ENCODE measurements at regions not wholly inside any gene's neighbourhood (a gene's known extent, or its start where the extent isn't known, plus 50 kb on each side); places are given as distances from the start of the nearest gene placed in this dataset.

DNA sequence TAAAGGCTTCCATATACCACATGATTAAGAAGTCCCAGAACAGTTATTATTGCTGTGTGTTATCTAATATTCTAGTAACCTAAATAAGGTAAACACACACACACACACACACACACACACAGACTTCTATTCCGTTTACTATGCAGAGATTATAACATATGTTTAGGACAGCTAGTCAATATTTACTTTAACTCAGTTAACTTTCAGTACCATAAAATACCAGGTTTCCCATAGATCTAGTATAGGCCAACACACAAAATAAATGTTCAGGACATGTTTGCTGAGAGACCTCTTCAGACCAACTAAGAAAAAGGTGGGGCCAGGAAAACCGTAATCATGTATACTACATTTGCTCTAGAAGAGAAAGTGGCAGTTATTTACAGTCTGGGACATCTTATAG is 365.5 kb downstream of the KLHL13 start:
- TF ChIP-seq, protein P1, sequence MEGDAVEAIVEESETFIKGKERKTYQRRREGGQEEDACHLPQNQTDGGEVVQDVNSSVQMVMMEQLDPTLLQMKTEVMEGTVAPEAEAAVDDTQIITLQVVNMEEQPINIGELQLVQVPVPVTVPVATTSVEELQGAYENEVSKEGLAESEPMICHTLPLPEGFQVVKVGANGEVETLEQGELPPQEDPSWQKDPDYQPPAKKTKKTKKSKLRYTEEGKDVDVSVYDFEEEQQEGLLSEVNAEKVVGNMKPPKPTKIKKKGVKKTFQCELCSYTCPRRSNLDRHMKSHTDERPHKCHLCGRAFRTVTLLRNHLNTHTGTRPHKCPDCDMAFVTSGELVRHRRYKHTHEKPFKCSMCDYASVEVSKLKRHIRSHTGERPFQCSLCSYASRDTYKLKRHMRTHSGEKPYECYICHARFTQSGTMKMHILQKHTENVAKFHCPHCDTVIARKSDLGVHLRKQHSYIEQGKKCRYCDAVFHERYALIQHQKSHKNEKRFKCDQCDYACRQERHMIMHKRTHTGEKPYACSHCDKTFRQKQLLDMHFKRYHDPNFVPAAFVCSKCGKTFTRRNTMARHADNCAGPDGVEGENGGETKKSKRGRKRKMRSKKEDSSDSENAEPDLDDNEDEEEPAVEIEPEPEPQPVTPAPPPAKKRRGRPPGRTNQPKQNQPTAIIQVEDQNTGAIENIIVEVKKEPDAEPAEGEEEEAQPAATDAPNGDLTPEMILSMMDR (conservative IDR thresholded peaks at IDR 0.05; ENCODE audit: low read depth, low read length): no peak
- no peak for TF ChIP-seq EZH2 (IDR thresholded peaks at IDR 0.05; ENCODE audit: borderline replicate concordance, low read depth, low read length, poor library complexity, severe bottlenecking)
- CTCF ChIA-PET: no interaction called here
- intact Hi-C loops (cut with micrococcal nuclease; ENCODE audit: unreplicated experiment): no loop called here
- H3K36me3 ChIP-seq (ENCODE audit: insufficient read depth, low read length, poor library complexity, severe bottlenecking): no peaks in the 10 kb centered on the region
- no peak overlapping the region for H3K4me3 ChIP-seq (ENCODE audit: low read depth, low read length, poor library complexity, severe bottlenecking)
- H3K27me3 ChIP-seq (replicated peaks; ENCODE audit: insufficient read depth, low read depth, low read length, poor library complexity): no peaks in the 10 kb centered on the region
- no peaks in the 10 kb centered on the region for H3K9me3 ChIP-seq (ENCODE audit: low read depth, low read length, poor library complexity, severe bottlenecking)
- H3K27ac ChIP-seq (ENCODE audit: low read depth, low read length, poor library complexity, severe bottlenecking): no peak overlapping the region
- POLR2A ChIA-PET (ENCODE audit: low non-redundant PET): no interaction called here
- no peak for DNase-seq (ENCODE audit: low spot score)
- BruUV-seq (replicated peaks): no TSS peak
- H3K4me1 ChIP-seq (ENCODE audit: insufficient read depth, low read length, poor library complexity, severe bottlenecking): no peaks in the 10 kb centered on the region

DNA sequence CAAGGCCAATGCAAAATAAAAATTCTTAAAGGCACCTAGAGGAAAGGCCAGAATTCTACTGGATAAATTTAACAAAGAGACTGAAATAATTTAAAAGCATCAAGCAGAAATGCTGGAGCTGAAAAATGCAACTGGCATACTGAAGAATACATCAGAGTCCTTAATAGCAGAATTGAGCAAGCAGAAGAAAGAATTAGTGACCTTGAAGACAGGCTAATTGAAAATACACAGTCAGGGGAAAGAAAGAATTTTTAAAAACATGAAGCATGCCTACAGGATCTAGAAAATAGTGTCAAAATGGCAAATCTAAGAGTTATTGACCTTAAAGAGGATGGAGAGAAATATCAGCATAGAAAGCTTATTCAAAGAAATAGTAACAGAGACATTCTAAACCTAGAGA is 371.7 kb downstream of the KLHL13 start:
- Histone ChIP-seq H3K27ac (ENCODE audit: low read depth, low read length, poor library complexity, severe bottlenecking) (no peak overlapping the region), H3K4me3 (ENCODE audit: low read depth, low read length, poor library complexity, severe bottlenecking) (no peak overlapping the region), H3K27me3 (replicated peaks; ENCODE audit: insufficient read depth, low read depth, low read length, poor library complexity) (no peaks in the 10 kb centered on the region), H3K9me3 (ENCODE audit: low read depth, low read length, poor library complexity, severe bottlenecking) (no peaks in the 10 kb centered on the region), H3K4me1 (ENCODE audit: insufficient read depth, low read length, poor library complexity, severe bottlenecking) (no peaks in the 10 kb centered on the region), H3K36me3 (ENCODE audit: insufficient read depth, low read length, poor library complexity, severe bottlenecking) (no peaks in the 10 kb centered on the region)
- POLR2A ChIA-PET (ENCODE audit: low non-redundant PET): no interaction called here
- intact Hi-C loops (cut with micrococcal nuclease; ENCODE audit: unreplicated experiment): no loop called here
- BruUV-seq (replicated peaks): no TSS peak
- no peak for DNase-seq (ENCODE audit: low spot score)
- CTCF ChIA-PET: interaction anchor here (1.6 kb wide), 1 partner anchor 1255 kb away, joined by 5 read pairs; no protein-coding TSS in a partner anchor
- TF ChIP-seq, protein P1 (conservative IDR thresholded peaks at IDR 0.05; ENCODE audit: low read depth, low read length): no peak
- no peak for TF ChIP-seq EZH2 (IDR thresholded peaks at IDR 0.05; ENCODE audit: borderline replicate concordance, low read depth, low read length, poor library complexity, severe bottlenecking)

DNA sequence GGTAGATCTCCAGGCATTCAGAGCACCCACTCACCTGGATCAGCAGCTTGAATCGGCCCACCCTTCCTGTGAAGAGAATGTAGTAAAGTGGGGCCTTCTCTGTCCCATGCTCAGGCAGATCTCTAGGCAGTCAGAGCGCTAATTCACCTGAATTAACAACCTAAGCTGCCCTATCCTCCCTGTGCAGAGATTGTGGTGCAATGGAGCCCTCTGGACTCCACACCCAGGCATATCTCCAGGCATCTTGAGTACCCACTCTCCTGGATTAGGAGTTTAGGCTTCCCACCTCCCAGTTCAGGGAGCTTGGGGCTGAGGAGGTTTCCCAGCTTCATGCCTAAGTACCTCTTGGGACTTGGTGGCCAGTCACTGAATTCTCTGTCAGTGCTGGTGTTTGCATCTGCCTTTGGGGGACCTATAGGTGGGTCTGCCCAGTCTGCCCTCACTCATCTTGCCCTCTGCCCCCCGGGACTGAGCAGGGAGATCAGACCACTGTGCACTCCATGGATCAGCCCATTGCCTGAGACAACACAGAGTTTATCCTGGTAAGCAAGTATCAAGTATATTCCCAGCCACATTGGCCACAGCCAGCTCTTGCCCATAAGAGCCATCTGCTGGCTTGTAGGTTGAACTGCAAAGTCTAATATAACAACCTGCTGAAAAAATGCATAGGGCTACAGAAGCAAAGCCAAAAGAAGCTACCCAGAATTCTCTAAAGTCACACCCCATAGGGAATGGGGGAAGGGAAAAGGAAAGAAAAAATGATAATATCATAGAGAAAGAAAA is 372.9 kb downstream of the KLHL13 start:
- no peaks in the 10 kb centered on the region for H3K9me3 ChIP-seq (ENCODE audit: low read depth, low read length, poor library complexity, severe bottlenecking)
- BruUV-seq (replicated peaks): no TSS peak
- intact Hi-C loops (cut with micrococcal nuclease; ENCODE audit: unreplicated experiment): no loop called here
- no peaks in the 10 kb centered on the region for H3K4me1 ChIP-seq (ENCODE audit: insufficient read depth, low read length, poor library complexity, severe bottlenecking)
- TF ChIP-seq, protein P1 (conservative IDR thresholded peaks at IDR 0.05; ENCODE audit: low read depth, low read length): peak; percentile 66
- no peak for TF ChIP-seq EZH2 (IDR thresholded peaks at IDR 0.05; ENCODE audit: borderline replicate concordance, low read depth, low read length, poor library complexity, severe bottlenecking)
- CTCF ChIA-PET: interaction anchor here (0.5 to 1.6 kb wide), 2 partner anchors 22 to 1254 kb away, joined by 3 to 5 read pairs; no protein-coding TSS in a partner anchor
- H3K36me3 ChIP-seq (ENCODE audit: insufficient read depth, low read length, poor library complexity, severe bottlenecking): no peaks in the 10 kb centered on the region
- no peaks in the 10 kb centered on the region for H3K27me3 ChIP-seq (replicated peaks; ENCODE audit: insufficient read depth, low read depth, low read length, poor library complexity)
- DNase-seq (ENCODE audit: low spot score): peak; percentile 58
- H3K27ac ChIP-seq (ENCODE audit: low read depth, low read length, poor library complexity, severe bottlenecking): no peak overlapping the region
- no peak overlapping the region for H3K4me3 ChIP-seq (ENCODE audit: low read depth, low read length, poor library complexity, severe bottlenecking)
- POLR2A ChIA-PET (ENCODE audit: low non-redundant PET): no interaction called here

Data from A673 (cell line).